HG02678 (cell line): ENCODE measurements at regions not wholly inside any gene's neighbourhood (a gene's known extent, or its start where the extent isn't known, plus 50 kb on each side); places are given as distances from the start of the nearest gene placed in this dataset.

Experiments used
- ATAC-seq: cut with Tn5 transposase; IDR thresholded peaks from one replicate; pipeline ENCODE4 v1.9.1; 2021; ENCODE audit warnings: mild to moderate bottlenecking, moderate library complexity; ENCODE audit not compliant: unreplicated experiment

- ATAC-seq: no peak
Observed at GRCh38 chr1:58861506-58861905, 77.7 kb upstream of the JUN start.

GRCh38 chr1:58862728-58863385, 79.0 kb upstream of the JUN start:
- no peak for ATAC-seq

- no peak for ATAC-seq
Observed at GRCh38 chr1:58864654-58865053, 80.8 kb upstream of the JUN start.

GRCh38 chr1:58866578-58866977, 82.7 kb upstream of the JUN start:
- ATAC-seq: no peak

GRCh38 chr1:58869638-58870297, 85.9 kb upstream of the JUN start:
- ATAC-seq: no peak

- no peak for ATAC-seq
Observed at GRCh38 chr1:58870298-58870676, 86.4 kb upstream of the JUN start.

GRCh38 chr1:58874342-58874741, 90.5 kb upstream of the JUN start:
- no peak for ATAC-seq

GRCh38 chr1:58874757-58875755, 91.2 kb upstream of the JUN start:
- ATAC-seq: no peak

GRCh38 chr1:58879464-58879863, 95.6 kb upstream of the JUN start:
- ATAC-seq: no peak

- ATAC-seq: no peak
Observed at GRCh38 chr1:58880592-58880991, 96.7 kb upstream of the JUN start.

- ATAC-seq: no peak
Observed at GRCh38 chr1:58881471-58881994, 97.7 kb upstream of the JUN start.

- no peak for ATAC-seq
Observed at GRCh38 chr1:58882322-58882948, 98.6 kb upstream of the JUN start.

GRCh38 chr1:58883037-58883887, 99.4 kb upstream of the JUN start:
- no peak for ATAC-seq

GRCh38 chr1:58883888-58884482, 100.1 kb upstream of the JUN start:
- ATAC-seq: peak; percentile 79

GRCh38 chr1:58884706-58885661, 101.1 kb upstream of the JUN start:
- no peak for ATAC-seq

GRCh38 chr1:58885998-58886397, 102.2 kb upstream of the JUN start:
- no peak for ATAC-seq

GRCh38 chr1:58886611-58887010, 102.8 kb upstream of the JUN start:
- no peak for ATAC-seq

- ATAC-seq: no peak
Observed at GRCh38 chr1:58887059-58887458, 103.2 kb upstream of the JUN start.
